ENCODE measurements at regions not wholly inside any gene's neighbourhood (a gene's known extent, or its start where the extent isn't known, plus 50 kb on each side); places are given as distances from the start of the nearest gene placed in this dataset.

- TF ChIP-seq CTCF (conservative IDR thresholded peaks at IDR 0.05; ENCODE audit: control insufficient read depth, insufficient read depth, low read depth, low read length), result peak; percentile 13
- H3K4me3 ChIP-seq (ENCODE audit: control insufficient read depth, low read depth, low read length), result no peak overlapping the region
- DNase-seq (ENCODE audit: low read depth), result peak; percentile 7
Observed at GRCh38 chr18:23077493-23078256, 57.6 kb upstream of the CABLES1 start.

GRCh38 chr18:23085066-23085465, 50.2 kb upstream of the CABLES1 start:
- no peak for DNase-seq (ENCODE audit: low read depth)
- no peak for TF ChIP-seq CTCF (conservative IDR thresholded peaks at IDR 0.05; ENCODE audit: control insufficient read depth, insufficient read depth, low read depth, low read length)

More at GRCh38 chr18:23085066-23085465, 50.2 kb upstream of the CABLES1 start:
- no peak overlapping the region for H3K4me3 ChIP-seq (ENCODE audit: control insufficient read depth, low read depth, low read length)
